Neutrophil (primary cell): ENCODE measurements at regions not wholly inside any gene's neighbourhood (a gene's known extent, or its start where the extent isn't known, plus 50 kb on each side); places are given as distances from the start of the nearest gene placed in this dataset.

ENCODE experiments used
- H3K27ac ChIP-seq: fragments of 200-600 bp; sonication (generic); 2 replicates; pipeline ENCODE4 v1.5.1; 2016; ENCODE audit warnings: mild to moderate bottlenecking, moderate library complexity
- H3K27me3 ChIP-seq: fragments of 200-600 bp; sonication (generic); 2 replicates; pipeline ENCODE4 v1.6.0; 2016; ENCODE audit warnings: mild to moderate bottlenecking
- H3K36me3 ChIP-seq: fragments of 200-600 bp; sonication (generic); 2 replicates; pipeline ENCODE4 v1.5.1; 2017
- H3K4me1 ChIP-seq, 2 experiments: fragments of 200-600 bp in 1 of 2; sonication (generic) in 1 of 2; 1 replicate in 1 of 2; 2 replicates in 1 of 2; pipeline versions ENCODE4 v1.5.1 to v1.6.1; 2013 to 2016; ENCODE audit warnings: low read depth in 1 of 2, low read length in 1 of 2, mild to moderate bottlenecking in 1 of 2, moderate library complexity in 1 of 2; ENCODE audit not compliant: control insufficient read depth in 1 of 2, insufficient read depth in 1 of 2
- H3K4me3 ChIP-seq, 2 experiments: fragments of 200-600 bp in 1 of 2; sonication (generic) in 1 of 2; 1 replicate in 1 of 2; 2 replicates in 1 of 2; pipeline ENCODE4 v1.5.1; 2013 to 2016; ENCODE audit warnings: low read depth in 1 of 2, low read length in 1 of 2, mild to moderate bottlenecking in 1 of 2, moderate library complexity in 1 of 2
- H3K9me3 ChIP-seq: fragments of 200-600 bp; sonication (generic); 2 replicates; pipeline ENCODE4 v1.5.1; 2016
- CTCF ChIP-seq: fragments of 200-600 bp; sonication (generic); IDR thresholded peaks from 2 replicates; pipeline ENCODE4 v1.5.1; 2016; ENCODE audit warnings: antibody characterized with exemption

DNA sequence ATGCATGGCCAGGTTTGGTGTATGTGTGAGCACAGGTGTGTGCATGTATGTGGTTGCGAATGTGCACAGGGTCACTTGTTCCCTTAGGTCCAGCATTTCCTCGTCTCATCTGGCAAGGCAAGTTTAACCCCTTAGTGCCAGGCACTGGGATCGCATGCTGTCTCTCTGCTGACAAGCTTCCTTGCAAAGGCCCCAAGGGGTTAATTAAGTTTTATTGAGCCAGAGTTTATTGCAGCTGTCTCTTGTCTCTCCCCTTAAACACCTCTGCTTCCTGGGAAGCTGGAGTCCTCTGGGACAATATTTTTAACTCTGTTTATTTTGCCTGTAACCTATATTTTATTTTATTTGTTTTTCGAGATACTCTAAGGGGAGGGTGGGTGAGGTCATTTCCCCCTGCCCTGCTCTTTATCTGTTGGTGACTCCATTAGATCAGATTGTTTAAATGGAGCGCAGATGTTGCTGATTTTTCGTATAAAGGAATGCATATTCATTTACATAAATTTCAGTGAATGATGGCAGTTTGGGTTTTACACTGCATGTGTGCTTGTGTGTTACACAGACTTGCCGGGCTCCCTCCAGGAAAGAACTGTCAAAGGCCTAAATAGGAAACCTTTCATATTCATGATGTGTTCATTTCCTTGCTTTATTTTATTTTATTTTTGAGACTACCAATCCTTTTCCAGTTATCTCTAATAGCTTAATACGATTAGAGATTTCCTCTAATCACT lies 99.7 kb downstream of the CBLN1 start:
- Histone ChIP-seq H3K4me1 (no peaks in the 10 kb centered on the region), H3K9me3 (no peaks in the 10 kb centered on the region), H3K27ac (no peak overlapping the region), H3K36me3 (no peaks in the 10 kb centered on the region), H3K27me3 (peaks cover 3% of the 10 kb centered on the region), H3K4me3 (no peak overlapping the region)
- no peak for TF ChIP-seq CTCF

DNA sequence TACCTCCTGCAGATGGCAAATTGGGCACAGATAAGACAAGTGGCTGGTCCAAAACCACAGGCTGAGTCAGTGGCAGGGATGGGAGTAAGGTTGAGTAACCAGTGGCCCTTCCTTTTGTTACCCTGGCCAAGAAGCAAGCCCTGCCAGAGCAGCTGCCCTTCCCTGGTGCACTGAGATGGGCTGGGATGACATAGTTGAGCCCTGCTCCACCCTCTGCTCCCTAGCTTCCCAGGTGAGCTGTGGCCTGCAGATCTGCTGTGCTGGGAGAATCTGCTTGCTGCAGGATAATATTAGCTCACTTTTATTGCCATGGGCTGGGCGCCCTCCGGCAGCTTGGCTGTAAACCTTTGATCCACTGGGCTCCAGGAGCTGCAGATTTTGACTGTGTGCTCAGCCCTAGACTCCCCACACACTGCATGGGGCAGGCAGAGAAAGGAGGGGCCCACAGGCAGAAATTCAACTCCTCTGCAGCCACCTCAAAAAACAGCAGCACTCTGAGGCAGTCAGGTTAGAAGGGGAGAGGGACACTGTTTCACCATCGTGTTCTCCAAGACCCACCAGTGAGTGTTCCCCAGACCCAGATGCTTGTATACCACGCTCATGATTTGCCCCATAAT lies 101.8 kb downstream of the CBLN1 start:
- Histone ChIP-seq H3K36me3 (no peaks in the 10 kb centered on the region), H3K4me3 (no peak overlapping the region), H3K27ac (no peak overlapping the region), H3K4me1 (no peaks in the 10 kb centered on the region), H3K27me3 (peaks cover 3% of the 10 kb centered on the region), H3K9me3 (no peaks in the 10 kb centered on the region)
- TF ChIP-seq CTCF = no peak

GRCh38 chr16:49168126-49168525 lies 113.5 kb downstream of the CBLN1 start:
- Histone ChIP-seq H3K36me3 (no peaks in the 10 kb centered on the region), H3K4me1 (no peaks in the 10 kb centered on the region), H3K27me3 (no peaks in the 10 kb centered on the region), H3K4me3 (no peak overlapping the region), H3K27ac (no peak overlapping the region), H3K9me3 (no peaks in the 10 kb centered on the region)
- TF ChIP-seq CTCF = no peak

DNA sequence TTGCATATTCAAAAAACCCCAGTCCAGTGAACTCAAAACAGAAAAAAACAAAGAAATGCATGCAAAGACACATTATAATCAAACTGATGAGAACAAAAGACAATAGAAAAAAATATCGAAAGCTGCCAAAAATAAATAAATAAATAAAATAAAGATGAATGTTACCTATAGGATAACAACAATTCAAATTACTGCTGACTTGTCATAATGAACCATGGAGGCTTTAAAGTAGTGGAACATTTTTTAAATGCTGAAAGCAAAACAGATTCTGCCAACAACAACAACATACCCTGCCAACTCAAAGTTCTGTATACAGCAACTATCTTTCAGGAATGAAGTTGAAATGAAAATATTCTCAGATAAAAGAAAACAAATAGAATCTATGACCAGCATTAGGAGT lies 116.6 kb downstream of the CBLN1 start:
- no peaks in the 10 kb centered on the region for H3K36me3 ChIP-seq
- H3K9me3 ChIP-seq = no peaks in the 10 kb centered on the region
- no peak overlapping the region for H3K4me3 ChIP-seq
- H3K27ac ChIP-seq = no peak overlapping the region
- no peaks in the 10 kb centered on the region for H3K27me3 ChIP-seq
- no peak for TF ChIP-seq CTCF
- no peaks in the 10 kb centered on the region for H3K4me1 ChIP-seq

GRCh38 chr16:49161191-49161590 lies 120.4 kb downstream of the CBLN1 start:
- H3K27ac ChIP-seq = no peak overlapping the region
- no peaks in the 10 kb centered on the region for H3K36me3 ChIP-seq
- H3K4me3 ChIP-seq = no peak overlapping the region
- no peaks in the 10 kb centered on the region for H3K27me3 ChIP-seq
- TF ChIP-seq CTCF = no peak
- H3K9me3 ChIP-seq = no peaks in the 10 kb centered on the region
- no peaks in the 10 kb centered on the region for H3K4me1 ChIP-seq
